ENCODE measurements at regions not wholly inside any gene's neighbourhood (a gene's known extent, or its start where the extent isn't known, plus 50 kb on each side); places are given as distances from the start of the nearest gene placed in this dataset.

GRCh38 chr1:47677241-47677940 is 239.5 kb downstream of the FOXD2 start:
- DNase-seq: no peak
- 98% methylated on average over 24 of the region's 24 CpGs for WGBS (ENCODE audit: insufficient coverage)
- POLR2A ChIA-PET: no interaction called here
- Histone ChIP-seq H3K4me1 (ENCODE audit: control extremely low read depth in 1 of 4, control insufficient read depth in 4 of 4, insufficient read depth in 4 of 4, low read length in 3 of 4) (peaks cover 0 to 6% (median 0%) of the 10 kb centered on the region in 4 experiments), H3K9me3 (ENCODE audit: control extremely low read depth in 1 of 5, control insufficient read depth in 4 of 5, insufficient read depth in 2 of 5, low read depth in 1 of 5, low read length in 4 of 5) (peaks cover 0 to 10% (median 3%) of the 10 kb centered on the region in 5 experiments), H3K4me3 (ENCODE audit: control insufficient read depth in 1 of 7, extremely low read depth in 1 of 7, insufficient read depth in 4 of 7, low read depth in 2 of 7, low read length in 6 of 7) (no peak overlapping the region), H3K27ac (ENCODE audit: insufficient read depth in 1 of 2, low read depth in 1 of 2, low read length in 2 of 2, poor library complexity in 1 of 2, severe bottlenecking in 2 of 2) (no peak overlapping the region), H3K36me3 (ENCODE audit: control insufficient read depth in 4 of 4, insufficient read depth in 4 of 4, low read length in 3 of 4) (no peaks in the 10 kb centered on the region), H3K27me3 (replicated peaks in 2 of 5; ENCODE audit: control insufficient read depth in 4 of 5, insufficient read depth in 5 of 5, low read length in 4 of 5) (no peaks in the 10 kb centered on the region)
- CTCF ChIA-PET: interaction anchor here (1.2 kb wide), 1 partner anchor 10 kb away, joined by 3 read pairs; no protein-coding TSS in a partner anchor

DNA sequence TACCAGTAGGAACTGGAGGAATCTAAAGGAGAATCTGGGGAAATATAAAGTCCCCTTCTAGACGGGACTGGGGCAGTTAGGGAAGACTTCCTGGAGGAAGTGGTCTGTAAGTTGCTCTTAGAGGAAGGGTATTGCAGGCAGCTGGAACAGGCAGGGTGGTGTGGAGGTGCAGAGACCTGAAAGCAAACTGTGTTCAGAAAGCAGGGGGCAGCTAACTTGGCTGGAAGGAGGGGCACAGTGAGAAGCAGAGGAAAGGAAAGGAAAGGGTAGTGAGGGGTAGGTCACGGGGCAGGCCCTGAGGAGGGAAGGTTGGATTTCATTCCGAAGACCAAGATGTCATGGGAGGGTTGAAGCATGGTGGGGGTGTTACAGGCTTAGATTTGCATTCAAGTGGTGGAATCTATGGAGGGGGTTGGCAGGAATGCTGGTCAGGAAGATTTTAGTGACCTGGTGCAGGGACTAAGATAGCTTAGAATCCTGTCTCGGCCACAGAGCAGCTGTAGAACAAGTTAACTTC is 240.7 kb downstream of the FOXD2 start:
- Histone ChIP-seq H3K27ac (ENCODE audit: insufficient read depth in 1 of 2, low read depth in 1 of 2, low read length in 2 of 2, poor library complexity in 1 of 2, severe bottlenecking in 2 of 2) (no peak overlapping the region), H3K9me3 (ENCODE audit: control extremely low read depth in 1 of 5, control insufficient read depth in 4 of 5, insufficient read depth in 2 of 5, low read depth in 1 of 5, low read length in 4 of 5) (peaks cover 0 to 1% (median 0%) of the 10 kb centered on the region in 5 experiments), H3K4me1 (ENCODE audit: control extremely low read depth in 1 of 4, control insufficient read depth in 4 of 4, insufficient read depth in 4 of 4, low read length in 3 of 4) (peaks cover 0 to 6% (median 0%) of the 10 kb centered on the region in 4 experiments), H3K4me3 (ENCODE audit: control insufficient read depth in 1 of 7, extremely low read depth in 1 of 7, insufficient read depth in 4 of 7, low read depth in 2 of 7, low read length in 6 of 7) (no peak overlapping the region), H3K36me3 (ENCODE audit: control insufficient read depth in 4 of 4, insufficient read depth in 4 of 4, low read length in 3 of 4) (no peaks in the 10 kb centered on the region), H3K27me3 (replicated peaks in 2 of 5; ENCODE audit: control insufficient read depth in 4 of 5, insufficient read depth in 5 of 5, low read length in 4 of 5) (no peaks in the 10 kb centered on the region)
- 81% methylated on average over 4 of the region's 4 CpGs for WGBS (ENCODE audit: insufficient coverage)
- POLR2A ChIA-PET: no interaction called here
- no peak for DNase-seq
- CTCF ChIA-PET: no interaction called here

DNA sequence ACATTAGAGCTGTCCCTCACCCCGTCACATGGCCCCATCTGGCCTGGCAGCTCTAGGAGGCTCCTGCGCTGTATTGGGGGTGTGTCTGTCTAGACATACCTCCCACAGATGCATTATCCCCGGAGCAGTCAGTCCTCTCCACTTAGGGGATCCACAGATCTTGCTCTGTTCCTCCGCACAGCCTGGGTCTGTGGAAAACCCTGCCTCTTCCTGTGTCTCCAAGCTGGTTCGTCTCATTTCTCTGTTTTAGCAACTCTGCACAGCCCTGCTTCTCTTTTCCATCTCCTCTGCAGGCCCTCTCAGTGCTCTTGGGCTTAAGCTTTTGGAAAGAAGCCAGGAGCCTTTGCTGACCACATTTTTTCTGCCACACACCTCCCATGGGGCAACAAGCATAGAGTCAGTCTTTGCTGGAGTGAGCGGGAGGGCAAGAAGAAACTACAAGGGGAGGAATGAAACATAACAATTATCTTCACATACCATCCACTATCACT is 241.5 kb downstream of the FOXD2 start:
- H3K4me1 ChIP-seq (ENCODE audit: control extremely low read depth in 1 of 4, control insufficient read depth in 4 of 4, insufficient read depth in 4 of 4, low read length in 3 of 4): peaks cover 0 to 6% (median 0%) of the 10 kb centered on the region in 4 experiments
- no peak overlapping the region for H3K4me3 ChIP-seq (ENCODE audit: control insufficient read depth in 1 of 7, extremely low read depth in 1 of 7, insufficient read depth in 4 of 7, low read depth in 2 of 7, low read length in 6 of 7)
- peak in 2 of 3 donors; percentile 14 to 17 for DNase-seq
- H3K9me3 ChIP-seq (ENCODE audit: control extremely low read depth in 1 of 5, control insufficient read depth in 4 of 5, insufficient read depth in 2 of 5, low read depth in 1 of 5, low read length in 4 of 5): no peaks in the 10 kb centered on the region
- H3K36me3 ChIP-seq (ENCODE audit: control insufficient read depth in 4 of 4, insufficient read depth in 4 of 4, low read length in 3 of 4): no peaks in the 10 kb centered on the region
- no peak overlapping the region for H3K27ac ChIP-seq (ENCODE audit: insufficient read depth in 1 of 2, low read depth in 1 of 2, low read length in 2 of 2, poor library complexity in 1 of 2, severe bottlenecking in 2 of 2)
- H3K27me3 ChIP-seq (replicated peaks in 2 of 5; ENCODE audit: control insufficient read depth in 4 of 5, insufficient read depth in 5 of 5, low read length in 4 of 5): no peaks in the 10 kb centered on the region
- CTCF ChIA-PET: no interaction called here
- POLR2A ChIA-PET: no interaction called here
- WGBS (ENCODE audit: insufficient coverage): 64% methylated on average over 5 of the region's 6 CpGs

DNA sequence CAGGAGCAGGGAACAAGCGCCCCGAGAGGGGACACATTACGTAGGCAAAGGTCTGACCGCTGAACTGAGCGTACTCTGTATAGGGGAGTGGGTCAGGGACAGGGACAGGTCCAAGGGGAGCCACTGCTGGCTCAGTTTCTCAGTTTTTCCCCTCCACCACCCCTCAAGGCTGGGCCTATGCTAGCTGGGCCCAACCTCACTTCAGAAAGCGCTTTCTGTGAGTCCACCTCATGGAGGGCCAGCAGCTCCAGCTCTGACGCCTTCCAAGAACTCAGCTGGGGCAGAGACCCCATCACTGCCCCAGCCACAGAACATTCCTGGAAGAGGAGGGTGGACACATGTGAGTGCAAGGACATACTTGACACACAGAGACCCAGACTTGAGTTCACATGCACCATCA is 242.0 kb downstream of the FOXD2 start:
- no peaks in the 10 kb centered on the region for H3K36me3 ChIP-seq (ENCODE audit: control insufficient read depth in 4 of 4, insufficient read depth in 4 of 4, low read length in 3 of 4)
- H3K9me3 ChIP-seq (ENCODE audit: control extremely low read depth in 1 of 5, control insufficient read depth in 4 of 5, insufficient read depth in 2 of 5, low read depth in 1 of 5, low read length in 4 of 5): no peaks in the 10 kb centered on the region
- no peak for DNase-seq
- WGBS (ENCODE audit: insufficient coverage): 100% methylated on average over 2 of the region's 7 CpGs
- H3K27ac ChIP-seq (ENCODE audit: insufficient read depth in 1 of 2, low read depth in 1 of 2, low read length in 2 of 2, poor library complexity in 1 of 2, severe bottlenecking in 2 of 2): no peak overlapping the region
- ChIA-PET POLR2A (no interaction called here), CTCF (no interaction called here)
- peaks cover 0 to 6% (median 0%) of the 10 kb centered on the region in 4 experiments for H3K4me1 ChIP-seq (ENCODE audit: control extremely low read depth in 1 of 4, control insufficient read depth in 4 of 4, insufficient read depth in 4 of 4, low read length in 3 of 4)
- no peak overlapping the region for H3K4me3 ChIP-seq (ENCODE audit: control insufficient read depth in 1 of 7, extremely low read depth in 1 of 7, insufficient read depth in 4 of 7, low read depth in 2 of 7, low read length in 6 of 7)
- no peaks in the 10 kb centered on the region for H3K27me3 ChIP-seq (replicated peaks in 2 of 5; ENCODE audit: control insufficient read depth in 4 of 5, insufficient read depth in 5 of 5, low read length in 4 of 5)

DNA sequence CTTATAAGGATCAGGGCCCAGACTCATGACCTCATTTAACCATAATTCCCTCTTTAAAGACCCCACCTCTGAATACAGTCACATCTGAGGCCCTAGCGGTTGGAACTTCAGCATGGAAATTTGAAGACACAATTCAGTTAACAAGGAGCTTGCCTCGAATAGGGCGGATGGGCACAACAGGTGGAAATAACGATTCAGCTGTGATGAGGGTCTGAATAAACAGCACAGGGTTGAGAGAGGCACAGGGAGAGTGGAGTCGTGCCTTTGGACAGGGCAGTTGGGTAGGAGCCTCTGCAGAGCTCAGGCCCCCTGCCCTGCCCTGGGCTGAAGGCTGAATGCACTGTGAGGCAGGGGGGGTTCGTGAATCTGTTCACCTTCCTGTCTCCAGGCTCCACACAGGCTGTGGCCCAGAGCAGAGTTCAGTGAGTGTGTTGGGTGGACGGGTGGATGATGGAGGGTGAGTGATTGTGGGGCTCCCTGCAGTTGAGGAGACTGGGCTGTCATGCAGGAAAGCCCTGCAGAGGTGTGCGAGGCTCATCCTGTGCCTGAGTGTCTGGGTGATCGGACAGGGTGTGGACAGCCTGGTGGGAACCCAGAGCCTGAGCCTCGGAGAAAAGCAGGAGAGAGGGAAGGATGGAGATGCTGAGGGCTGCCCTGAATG is 243.1 kb downstream of the FOXD2 start:
- ChIA-PET CTCF (interaction anchor here (0.7 kb wide), 1 partner anchor 53 kb away, joined by 4 read pairs; no protein-coding TSS in a partner anchor), POLR2A (no interaction called here)
- H3K36me3 ChIP-seq (ENCODE audit: control insufficient read depth in 4 of 4, insufficient read depth in 4 of 4, low read length in 3 of 4): no peaks in the 10 kb centered on the region
- no peak overlapping the region for H3K27ac ChIP-seq (ENCODE audit: insufficient read depth in 1 of 2, low read depth in 1 of 2, low read length in 2 of 2, poor library complexity in 1 of 2, severe bottlenecking in 2 of 2)
- H3K27me3 ChIP-seq (replicated peaks in 2 of 5; ENCODE audit: control insufficient read depth in 4 of 5, insufficient read depth in 5 of 5, low read length in 4 of 5): no peaks in the 10 kb centered on the region
- H3K4me1 ChIP-seq (ENCODE audit: control extremely low read depth in 1 of 4, control insufficient read depth in 4 of 4, insufficient read depth in 4 of 4, low read length in 3 of 4): peaks cover 0 to 6% (median 0%) of the 10 kb centered on the region in 4 experiments
- WGBS (ENCODE audit: insufficient coverage): 100% methylated on average over 5 of the region's 10 CpGs
- DNase-seq: no peak
- no peaks in the 10 kb centered on the region for H3K9me3 ChIP-seq (ENCODE audit: control extremely low read depth in 1 of 5, control insufficient read depth in 4 of 5, insufficient read depth in 2 of 5, low read depth in 1 of 5, low read length in 4 of 5)
- H3K4me3 ChIP-seq (ENCODE audit: control insufficient read depth in 1 of 7, extremely low read depth in 1 of 7, insufficient read depth in 4 of 7, low read depth in 2 of 7, low read length in 6 of 7): no peak overlapping the region

DNA sequence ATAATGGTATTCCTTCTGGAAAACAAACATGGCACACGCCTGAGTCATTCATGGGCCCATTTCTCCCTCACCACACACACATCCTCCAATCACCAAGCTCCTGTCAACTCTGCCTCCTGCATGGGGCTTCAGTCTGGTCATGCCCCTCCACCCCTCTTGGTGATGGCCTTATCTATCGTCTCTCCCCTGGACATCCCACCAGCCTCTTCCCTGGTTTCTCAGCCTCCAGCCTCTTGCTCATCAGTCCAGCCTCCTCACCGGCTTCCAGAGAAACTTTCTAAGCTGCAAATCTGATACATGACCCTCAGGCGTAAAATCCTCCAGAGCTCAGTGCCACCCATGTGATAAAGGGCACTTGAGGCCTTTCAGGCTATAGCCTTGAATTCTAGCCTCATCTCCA is 243.9 kb downstream of the FOXD2 start:
- no peaks in the 10 kb centered on the region for H3K9me3 ChIP-seq (ENCODE audit: control extremely low read depth in 1 of 5, control insufficient read depth in 4 of 5, insufficient read depth in 2 of 5, low read depth in 1 of 5, low read length in 4 of 5)
- ChIA-PET POLR2A (no interaction called here), CTCF (no interaction called here)
- H3K36me3 ChIP-seq (ENCODE audit: control insufficient read depth in 4 of 4, insufficient read depth in 4 of 4, low read length in 3 of 4): no peaks in the 10 kb centered on the region
- no peak for DNase-seq
- WGBS (ENCODE audit: insufficient coverage): 97% methylated on average over 4 of the region's 4 CpGs
- H3K27me3 ChIP-seq (replicated peaks in 2 of 5; ENCODE audit: control insufficient read depth in 4 of 5, insufficient read depth in 5 of 5, low read length in 4 of 5): peaks cover 0 to 3% (median 0%) of the 10 kb centered on the region in 5 experiments
- H3K27ac ChIP-seq (ENCODE audit: insufficient read depth in 1 of 2, low read depth in 1 of 2, low read length in 2 of 2, poor library complexity in 1 of 2, severe bottlenecking in 2 of 2): no peak overlapping the region
- peaks cover 0 to 6% (median 0%) of the 10 kb centered on the region in 4 experiments for H3K4me1 ChIP-seq (ENCODE audit: control extremely low read depth in 1 of 4, control insufficient read depth in 4 of 4, insufficient read depth in 4 of 4, low read length in 3 of 4)
- H3K4me3 ChIP-seq (ENCODE audit: control insufficient read depth in 1 of 7, extremely low read depth in 1 of 7, insufficient read depth in 4 of 7, low read depth in 2 of 7, low read length in 6 of 7): no peak overlapping the region

- Histone ChIP-seq H3K36me3 (ENCODE audit: control insufficient read depth in 4 of 4, insufficient read depth in 4 of 4, low read length in 3 of 4) (no peaks in the 10 kb centered on the region), H3K4me1 (ENCODE audit: control extremely low read depth in 1 of 4, control insufficient read depth in 4 of 4, insufficient read depth in 4 of 4, low read length in 3 of 4) (peaks cover 0 to 6% (median 0%) of the 10 kb centered on the region in 4 experiments), H3K27ac (ENCODE audit: insufficient read depth in 1 of 2, low read depth in 1 of 2, low read length in 2 of 2, poor library complexity in 1 of 2, severe bottlenecking in 2 of 2) (no peak overlapping the region), H3K27me3 (replicated peaks in 2 of 5; ENCODE audit: control insufficient read depth in 4 of 5, insufficient read depth in 5 of 5, low read length in 4 of 5) (peaks cover 0 to 3% (median 0%) of the 10 kb centered on the region in 5 experiments), H3K9me3 (ENCODE audit: control extremely low read depth in 1 of 5, control insufficient read depth in 4 of 5, insufficient read depth in 2 of 5, low read depth in 1 of 5, low read length in 4 of 5) (no peaks in the 10 kb centered on the region), H3K4me3 (ENCODE audit: control insufficient read depth in 1 of 7, extremely low read depth in 1 of 7, insufficient read depth in 4 of 7, low read depth in 2 of 7, low read length in 6 of 7) (no peak overlapping the region)
- WGBS (ENCODE audit: insufficient coverage): 96% methylated on average over 7 of the region's 7 CpGs
- ChIA-PET CTCF (no interaction called here), POLR2A (no interaction called here)
- DNase-seq: no peak
These were observed 244.4 kb downstream of the FOXD2 start for GRCh38 chr1:47682198-47682597.
